Stimulated activated naive CD8-positive, alpha-beta T cell treated with anti-CD3 and anti-CD28 coated beads, Interleukin-15, amount 100 ng/mL, for 72 hours (primary cell): ENCODE measurements at regions not wholly inside any gene's neighbourhood (a gene's known extent, or its start where the extent isn't known, plus 50 kb on each side); places are given as distances from the start of the nearest gene placed in this dataset.
"Not testable (repeated sequence)": the region's sequence is repeated elsewhere in the genome, so short reads cannot be mapped to it uniquely, and the experiment has no call there.

Experiments
- ATAC-seq: fragments of 150-1000 bp; cut with Tn5 transposase; 2 replicates; pipeline ENCODE4 v1.10.0; 2021; ENCODE audit warnings: mild to moderate bottlenecking, moderate library complexity
- DNase-seq, 2 donors: peaks; one replicate each; pipeline ENCODE4 v3.0.0; 2021 to 2022
- H3K27ac Mint-ChIP-seq, 2 donors: one replicate each; pipeline ENCODE4 v1.8.0; 2022; ENCODE audit warnings: mild to moderate bottlenecking in 2 of 2, mixed read lengths in 2 of 2, moderate library complexity in 2 of 2
- H3K27me3 Mint-ChIP-seq: one replicate; pipeline ENCODE4 v1.8.0; 2022; ENCODE audit warnings: mixed read lengths
- H3K4me1 Mint-ChIP-seq: one replicate; pipeline ENCODE4 v1.8.0; 2022; ENCODE audit warnings: mild to moderate bottlenecking, mixed read lengths
- H3K4me3 Mint-ChIP-seq, 2 donors: one replicate each; pipeline ENCODE4 v1.8.0; 2022; ENCODE audit warnings: mild to moderate bottlenecking in 2 of 2, mixed read lengths in 2 of 2, moderate library complexity in 1 of 2
- H3K9me3 Mint-ChIP-seq, 2 donors: one replicate each; pipeline ENCODE4 v1.8.0; 2022; ENCODE audit warnings: mixed read lengths in 2 of 2

DNA sequence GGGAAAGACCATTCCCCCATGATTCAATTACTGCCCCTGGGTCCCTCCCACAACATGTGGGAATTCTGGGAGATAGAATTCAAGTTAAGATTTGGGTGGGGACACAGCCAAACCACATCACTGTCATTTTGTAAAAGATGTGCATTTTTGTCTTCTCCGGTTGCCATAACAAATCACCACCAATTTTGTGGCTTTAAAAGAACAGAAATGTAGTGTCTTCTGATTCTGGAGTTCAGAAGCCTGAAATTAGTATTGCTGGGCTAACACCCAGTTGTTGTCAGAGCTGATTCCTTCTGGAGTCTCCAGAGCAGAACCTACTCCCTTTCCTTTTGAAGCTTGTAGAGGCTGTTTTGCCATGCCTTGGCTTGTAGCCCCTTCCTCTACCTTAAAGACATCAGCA is 54.1 kb upstream of the DHRSX start:
- Mint-ChIP-seq H3K27ac (no peak overlapping the region), H3K4me3 (no peak overlapping the region), H3K9me3 (peaks cover 7 to 12% of the 10 kb centered on the region in 2 donors), H3K4me1 (no peaks in the 10 kb centered on the region), H3K27me3 (peaks cover 17% of the 10 kb centered on the region)
- no peak for DNase-seq
- no peak for ATAC-seq

DNA sequence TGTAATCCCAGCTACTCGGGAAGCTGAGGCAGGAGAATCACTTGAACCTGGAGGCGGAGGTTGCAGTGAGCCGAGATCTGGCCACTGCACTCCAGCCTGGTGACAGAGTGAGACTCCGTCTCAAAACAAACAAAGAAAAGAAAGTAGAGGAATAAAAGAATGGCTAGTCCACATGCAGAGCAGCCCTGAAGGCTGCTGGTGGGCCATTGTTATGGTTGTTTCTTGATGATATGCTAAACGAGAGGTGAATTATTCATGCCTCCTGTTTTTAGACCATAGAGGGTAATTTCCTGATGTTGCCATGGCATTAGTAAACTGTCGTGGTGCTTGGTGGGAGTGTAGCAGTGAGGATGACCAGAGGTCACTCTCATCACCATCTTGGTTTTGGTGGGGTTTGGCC is 53.3 kb upstream of the DHRSX start:
- not testable (repeated sequence) for H3K27ac Mint-ChIP-seq, H3K9me3 Mint-ChIP-seq, DNase-seq, ATAC-seq, H3K4me3 Mint-ChIP-seq, H3K4me1 Mint-ChIP-seq
- peaks cover 17% of the 10 kb centered on the region for H3K27me3 Mint-ChIP-seq

GRCh38 chrX:2552621-2553201 is 51.9 kb upstream of the DHRSX start:
- no peak overlapping the region for H3K4me3 Mint-ChIP-seq
- H3K4me1 Mint-ChIP-seq, result no peaks in the 10 kb centered on the region
- H3K9me3 Mint-ChIP-seq, result peaks cover 7 to 10% of the 10 kb centered on the region in 2 donors
- H3K27ac Mint-ChIP-seq, result no peak overlapping the region
- ATAC-seq, result no peak
- peaks cover 9% of the 10 kb centered on the region for H3K27me3 Mint-ChIP-seq
- no peak for DNase-seq

GRCh38 chrX:2550328-2551020 is 49.7 kb upstream of the DHRSX start:
- Mint-ChIP-seq H3K9me3 (peaks cover 16 to 22% of the 10 kb centered on the region in 2 donors), H3K4me1 (no peaks in the 10 kb centered on the region), H3K27ac (peak overlapping the region in 1 of 2 donors; percentile 61), H3K4me3 (no peak overlapping the region), H3K27me3 (peaks cover 9% of the 10 kb centered on the region)
- no peak for ATAC-seq
- DNase-seq, result no peak
